ENCODE measurements at regions not wholly inside any gene's neighbourhood (a gene's known extent, or its start where the extent isn't known, plus 50 kb on each side); places are given as distances from the start of the nearest gene placed in this dataset.

DNA sequence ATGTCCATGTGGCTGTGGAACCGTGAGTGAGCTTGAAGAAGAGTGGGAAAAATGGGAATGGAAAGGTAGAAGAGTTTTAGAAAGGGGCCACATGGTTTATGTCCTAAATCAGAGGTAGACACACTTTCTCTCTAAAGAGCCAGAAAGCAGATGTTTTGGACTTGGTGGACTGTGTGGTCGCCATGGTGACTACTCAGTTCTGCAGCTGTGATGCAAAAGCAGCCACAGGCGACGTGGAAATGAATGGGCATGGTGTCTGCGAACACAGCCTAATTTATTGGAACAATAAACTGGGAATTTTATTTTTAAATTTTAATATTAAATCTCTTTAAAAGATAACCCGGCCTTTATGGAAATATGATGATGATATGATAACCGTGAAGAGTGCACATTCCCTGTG, 386.0 kb upstream of the FAT1 start:
- Histone ChIP-seq H3K9me1 (ENCODE audit: control insufficient read depth, extremely low read depth, insufficient read depth, low read length) (no peaks in the 10 kb centered on the region), H2AFZ (ENCODE audit: control insufficient read depth, low read length) (no peak overlapping the region), H3K9ac (ENCODE audit: control insufficient read depth, extremely low read depth, insufficient read depth, low read length) (no peak overlapping the region), H3K4me1 (ENCODE audit: control insufficient read depth, extremely low read depth, insufficient read depth, low read length) (no peaks in the 10 kb centered on the region), H4K20me1 (ENCODE audit: control insufficient read depth, extremely low read depth, insufficient read depth, low read length) (no peaks in the 10 kb centered on the region), H3K79me2 (ENCODE audit: control insufficient read depth, insufficient read depth, low read length) (no peaks in the 10 kb centered on the region), H3K4me3 (ENCODE audit: control insufficient read depth in 2 of 3, extremely low read depth in 1 of 3, insufficient read depth in 2 of 3, low read depth in 1 of 3, low read length in 3 of 3) (no peak overlapping the region), H3K36me3 (ENCODE audit: control insufficient read depth in 2 of 2, extremely low read depth in 1 of 2, insufficient read depth in 2 of 2, low read length in 2 of 2) (no peaks in the 10 kb centered on the region), H3K9me3 (ENCODE audit: control insufficient read depth, low read depth, low read length) (no peaks in the 10 kb centered on the region), H3K27ac (ENCODE audit: control insufficient read depth, insufficient read depth, low read length) (no peak overlapping the region), H3K27me3 (ENCODE audit: control insufficient read depth, extremely low read depth, insufficient read depth, low read length) (no peaks in the 10 kb centered on the region), H3K4me2 (ENCODE audit: control insufficient read depth, extremely low read depth, insufficient read depth, low read depth, low read length) (no peak overlapping the region)
- dilution Hi-C loops (cut with MboI; ENCODE audit: extremely low pct_ligation_motif_present, low sequenced_read_pairs): no loop called here
- DNase-seq (ENCODE audit: low read depth, low spot score) (no peak), FAIRE-seq (no peak)
- TF ChIP-seq, protein P1, sequence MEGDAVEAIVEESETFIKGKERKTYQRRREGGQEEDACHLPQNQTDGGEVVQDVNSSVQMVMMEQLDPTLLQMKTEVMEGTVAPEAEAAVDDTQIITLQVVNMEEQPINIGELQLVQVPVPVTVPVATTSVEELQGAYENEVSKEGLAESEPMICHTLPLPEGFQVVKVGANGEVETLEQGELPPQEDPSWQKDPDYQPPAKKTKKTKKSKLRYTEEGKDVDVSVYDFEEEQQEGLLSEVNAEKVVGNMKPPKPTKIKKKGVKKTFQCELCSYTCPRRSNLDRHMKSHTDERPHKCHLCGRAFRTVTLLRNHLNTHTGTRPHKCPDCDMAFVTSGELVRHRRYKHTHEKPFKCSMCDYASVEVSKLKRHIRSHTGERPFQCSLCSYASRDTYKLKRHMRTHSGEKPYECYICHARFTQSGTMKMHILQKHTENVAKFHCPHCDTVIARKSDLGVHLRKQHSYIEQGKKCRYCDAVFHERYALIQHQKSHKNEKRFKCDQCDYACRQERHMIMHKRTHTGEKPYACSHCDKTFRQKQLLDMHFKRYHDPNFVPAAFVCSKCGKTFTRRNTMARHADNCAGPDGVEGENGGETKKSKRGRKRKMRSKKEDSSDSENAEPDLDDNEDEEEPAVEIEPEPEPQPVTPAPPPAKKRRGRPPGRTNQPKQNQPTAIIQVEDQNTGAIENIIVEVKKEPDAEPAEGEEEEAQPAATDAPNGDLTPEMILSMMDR (optimal IDR thresholded peaks at IDR 0.05 in 1 of 3, IDR thresholded peaks at IDR 0.05 in 1 of 3, conservative IDR thresholded peaks at IDR 0.05 in 1 of 3; ENCODE audit: extremely low read depth in 1 of 3, insufficient read depth in 2 of 3, low read length in 3 of 3): no peak
- no peak for TF ChIP-seq EZH2 (IDR thresholded peaks at IDR 0.05; ENCODE audit: low read length)

- dilution Hi-C loops (cut with MboI; ENCODE audit: extremely low pct_ligation_motif_present, low sequenced_read_pairs): no loop called here
- no peaks in the 10 kb centered on the region for H3K9me1 ChIP-seq (ENCODE audit: control insufficient read depth, extremely low read depth, insufficient read depth, low read length)
- H4K20me1 ChIP-seq (ENCODE audit: control insufficient read depth, extremely low read depth, insufficient read depth, low read length): no peaks in the 10 kb centered on the region
- TF ChIP-seq, protein P1 (optimal IDR thresholded peaks at IDR 0.05 in 1 of 3, IDR thresholded peaks at IDR 0.05 in 1 of 3, conservative IDR thresholded peaks at IDR 0.05 in 1 of 3; ENCODE audit: extremely low read depth in 1 of 3, insufficient read depth in 2 of 3, low read length in 3 of 3): no peak
- no peak for TF ChIP-seq EZH2 (IDR thresholded peaks at IDR 0.05; ENCODE audit: low read length)
- DNase-seq (ENCODE audit: low read depth, low spot score) (no peak), FAIRE-seq (no peak)
- H3K4me3 ChIP-seq (ENCODE audit: control insufficient read depth in 2 of 3, extremely low read depth in 1 of 3, insufficient read depth in 2 of 3, low read depth in 1 of 3, low read length in 3 of 3): no peak overlapping the region
- H3K9ac ChIP-seq (ENCODE audit: control insufficient read depth, extremely low read depth, insufficient read depth, low read length): no peak overlapping the region
- no peak overlapping the region for H2AFZ ChIP-seq (ENCODE audit: control insufficient read depth, low read length)
- no peak overlapping the region for H3K27ac ChIP-seq (ENCODE audit: control insufficient read depth, insufficient read depth, low read length)
- H3K27me3 ChIP-seq (ENCODE audit: control insufficient read depth, extremely low read depth, insufficient read depth, low read length): no peaks in the 10 kb centered on the region
- no peaks in the 10 kb centered on the region for H3K4me1 ChIP-seq (ENCODE audit: control insufficient read depth, extremely low read depth, insufficient read depth, low read length)
- no peaks in the 10 kb centered on the region for H3K9me3 ChIP-seq (ENCODE audit: control insufficient read depth, low read depth, low read length)
- no peaks in the 10 kb centered on the region for H3K36me3 ChIP-seq (ENCODE audit: control insufficient read depth in 2 of 2, extremely low read depth in 1 of 2, insufficient read depth in 2 of 2, low read length in 2 of 2)
- H3K4me2 ChIP-seq (ENCODE audit: control insufficient read depth, extremely low read depth, insufficient read depth, low read depth, low read length): no peak overlapping the region
- H3K79me2 ChIP-seq (ENCODE audit: control insufficient read depth, insufficient read depth, low read length): no peaks in the 10 kb centered on the region
Observed at GRCh38 chr4:187118166-187118565, 394.5 kb upstream of the FAT1 start.
